ENCODE measurements at regions not wholly inside any gene's neighbourhood (a gene's known extent, or its start where the extent isn't known, plus 50 kb on each side); places are given as distances from the start of the nearest gene placed in this dataset.
A peak's percentile ranks its signal among the peaks of the same experiment; 100 is the strongest.

- BruUV-seq (replicated peaks), result no TSS peak
- peaks cover 36% of the 10 kb centered on the region for H3K4me1 ChIP-seq (ENCODE audit: control insufficient read depth, extremely low read depth, insufficient read depth, low read length)
- intact Hi-C loops (cut with micrococcal nuclease) (loop anchor here (5.0 to 10.0 kb wide), 4 partner anchors 207 to 596 kb away; partner anchors contain the start of genes EN2, PAXIP1 and RBM33), dilution Hi-C loops (cut with MboI; ENCODE audit: extremely low pct_ligation_motif_present, low sequenced_read_pairs) (no loop called here)
- no peaks in the 10 kb centered on the region for H3K27me3 ChIP-seq (ENCODE audit: control insufficient read depth in 2 of 2, insufficient read depth in 2 of 2, low read length in 2 of 2)
- no peak overlapping the region for H3K4me3 ChIP-seq (replicated peaks in 1 of 3; ENCODE audit: insufficient read depth in 1 of 3, low read depth in 1 of 3, low read length in 3 of 3)
- H3K36me3 ChIP-seq (ENCODE audit: control insufficient read depth in 2 of 2, extremely low read depth in 1 of 2, insufficient read depth in 2 of 2, low read length in 2 of 2), result no peaks in the 10 kb centered on the region
- H3K79me2 ChIP-seq (ENCODE audit: control insufficient read depth, insufficient read depth, low read length), result no peaks in the 10 kb centered on the region
- H3K9ac ChIP-seq (replicated peaks; ENCODE audit: extremely low read depth, insufficient read depth, low read length), result peak overlapping the region; percentile 33
- peak overlapping the region; percentile 38 for H2AFZ ChIP-seq (ENCODE audit: low read depth, low read length)
- FAIRE-seq (peak; percentile 89), DNase-seq (ENCODE audit: low read depth, low spot score) (peak; percentile 81)
- H3K9me3 ChIP-seq (replicated peaks; ENCODE audit: control insufficient read depth, insufficient read depth, low read length), result no peaks in the 10 kb centered on the region
- no peaks in the 10 kb centered on the region for H4K20me1 ChIP-seq (replicated peaks; ENCODE audit: control insufficient read depth, extremely low read depth, insufficient read depth, low read length)
- POLR2A ChIA-PET, result no interaction called here
- CTCF ChIA-PET, result interaction anchor here (0.8 to 1.0 kb wide), 3 partner anchors 12 to 136 kb away, joined by 3 to 4 read pairs (median 4); partner anchors contain the start of gene INSIG1
- no peaks in the 10 kb centered on the region for H3K9me1 ChIP-seq (replicated peaks; ENCODE audit: control insufficient read depth, extremely low read depth, insufficient read depth, low read length)
- peak overlapping the region; percentile 89 for H3K27ac ChIP-seq (ENCODE audit: insufficient read depth, low read depth, low read length)
- TF ChIP-seq JUN (IDR thresholded peaks at IDR 0.05; ENCODE audit: borderline replicate concordance, insufficient read depth, insufficient read length, low read depth), result peak; percentile 79
- no peak for TF ChIP-seq MAX (IDR thresholded peaks at IDR 0.05; ENCODE audit: insufficient read depth, insufficient read length)
- peak; percentile 67 for TF ChIP-seq FOS (IDR thresholded peaks at IDR 0.05; ENCODE audit: borderline replicate concordance, insufficient read depth, low read length)
- no peak for TF ChIP-seq MYC (IDR thresholded peaks at IDR 0.05; ENCODE audit: low read depth, low read length)
- TF ChIP-seq EZH2 (IDR thresholded peaks at IDR 0.05; ENCODE audit: borderline replicate concordance, low read depth, low read length, severe bottlenecking), result no peak
- no peak for TF ChIP-seq GATA2 (IDR thresholded peaks at IDR 0.05; ENCODE audit: insufficient read depth, insufficient read length, low read depth, low read length)
- peak; percentile 58 for TF ChIP-seq POLR2AphosphoS5 (IDR thresholded peaks at IDR 0.05; ENCODE audit: insufficient read depth, low read depth, low read length)
- peak; percentile 56 for TF ChIP-seq POLR2A (IDR thresholded peaks at IDR 0.05; ENCODE audit: low read depth, low read length)
- TF ChIP-seq, protein P1, sequence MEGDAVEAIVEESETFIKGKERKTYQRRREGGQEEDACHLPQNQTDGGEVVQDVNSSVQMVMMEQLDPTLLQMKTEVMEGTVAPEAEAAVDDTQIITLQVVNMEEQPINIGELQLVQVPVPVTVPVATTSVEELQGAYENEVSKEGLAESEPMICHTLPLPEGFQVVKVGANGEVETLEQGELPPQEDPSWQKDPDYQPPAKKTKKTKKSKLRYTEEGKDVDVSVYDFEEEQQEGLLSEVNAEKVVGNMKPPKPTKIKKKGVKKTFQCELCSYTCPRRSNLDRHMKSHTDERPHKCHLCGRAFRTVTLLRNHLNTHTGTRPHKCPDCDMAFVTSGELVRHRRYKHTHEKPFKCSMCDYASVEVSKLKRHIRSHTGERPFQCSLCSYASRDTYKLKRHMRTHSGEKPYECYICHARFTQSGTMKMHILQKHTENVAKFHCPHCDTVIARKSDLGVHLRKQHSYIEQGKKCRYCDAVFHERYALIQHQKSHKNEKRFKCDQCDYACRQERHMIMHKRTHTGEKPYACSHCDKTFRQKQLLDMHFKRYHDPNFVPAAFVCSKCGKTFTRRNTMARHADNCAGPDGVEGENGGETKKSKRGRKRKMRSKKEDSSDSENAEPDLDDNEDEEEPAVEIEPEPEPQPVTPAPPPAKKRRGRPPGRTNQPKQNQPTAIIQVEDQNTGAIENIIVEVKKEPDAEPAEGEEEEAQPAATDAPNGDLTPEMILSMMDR (IDR thresholded peaks at IDR 0.05; ENCODE audit: extremely low read depth in 1 of 2, insufficient read depth in 1 of 2, low read depth in 1 of 2, low read length in 2 of 2), result no peak
- peak overlapping the region; percentile 16 for H3K4me2 ChIP-seq (ENCODE audit: insufficient read depth, low read length)
These were observed 88.8 kb upstream of the INSIG1 start for GRCh38 chr7:155208681-155209477.
